Stimulated activated CD8-positive, alpha-beta memory T cell treated with anti-CD3 and anti-CD28 coated beads, Interleukin-15, amount 100 ng/mL, for 4 hours (primary cell): ENCODE measurements at regions not wholly inside any gene's neighbourhood (a gene's known extent, or its start where the extent isn't known, plus 50 kb on each side); places are given as distances from the start of the nearest gene placed in this dataset.

ENCODE experiments used
- DNase-seq, 2 donors: peaks; one replicate each; pipeline ENCODE4 v3.0.0-alpha.2; 2020; ENCODE audit warnings: low read depth in 2 of 2

DNA sequence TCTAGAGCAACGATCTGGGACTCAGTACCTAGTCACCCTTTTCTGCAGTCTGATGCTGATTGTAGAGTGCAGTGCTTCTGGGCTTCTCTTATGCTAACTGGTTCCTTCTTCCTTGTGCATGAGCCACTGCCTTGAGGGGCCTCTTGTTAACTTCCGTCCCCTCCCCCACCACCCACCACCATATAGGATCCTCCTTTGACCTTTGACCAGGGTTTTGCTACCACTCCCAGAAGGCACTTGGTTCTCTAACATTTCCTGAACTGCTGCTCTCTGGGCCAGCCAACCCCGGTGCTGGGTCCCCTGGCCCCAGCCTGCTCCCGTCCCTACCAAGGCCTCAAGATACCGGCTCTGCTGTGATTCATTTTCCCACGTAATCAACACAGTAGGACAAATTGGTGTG lies 104.6 kb upstream of the KLF3 start:
- DNase-seq: no peak

DNA sequence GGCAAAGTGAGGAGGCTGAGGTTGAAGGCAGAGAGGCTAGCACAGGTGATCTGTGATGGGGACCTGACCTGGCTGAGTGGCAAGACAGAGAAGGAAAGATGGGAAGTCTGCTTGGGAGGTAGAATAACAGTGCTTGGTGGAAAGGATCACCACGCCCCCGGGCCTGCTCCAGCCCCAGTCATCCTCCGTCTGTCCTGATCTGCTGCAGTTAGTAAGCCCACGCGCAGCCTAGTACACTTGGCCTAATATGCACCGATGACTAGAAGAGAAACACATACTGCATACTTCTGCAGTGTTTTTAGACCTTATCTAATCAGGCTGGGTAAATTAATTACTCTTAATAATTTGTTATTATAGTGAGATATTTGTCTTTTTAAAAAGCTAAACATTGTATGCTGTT lies 103.7 kb upstream of the KLF3 start:
- no peak for DNase-seq

DNA sequence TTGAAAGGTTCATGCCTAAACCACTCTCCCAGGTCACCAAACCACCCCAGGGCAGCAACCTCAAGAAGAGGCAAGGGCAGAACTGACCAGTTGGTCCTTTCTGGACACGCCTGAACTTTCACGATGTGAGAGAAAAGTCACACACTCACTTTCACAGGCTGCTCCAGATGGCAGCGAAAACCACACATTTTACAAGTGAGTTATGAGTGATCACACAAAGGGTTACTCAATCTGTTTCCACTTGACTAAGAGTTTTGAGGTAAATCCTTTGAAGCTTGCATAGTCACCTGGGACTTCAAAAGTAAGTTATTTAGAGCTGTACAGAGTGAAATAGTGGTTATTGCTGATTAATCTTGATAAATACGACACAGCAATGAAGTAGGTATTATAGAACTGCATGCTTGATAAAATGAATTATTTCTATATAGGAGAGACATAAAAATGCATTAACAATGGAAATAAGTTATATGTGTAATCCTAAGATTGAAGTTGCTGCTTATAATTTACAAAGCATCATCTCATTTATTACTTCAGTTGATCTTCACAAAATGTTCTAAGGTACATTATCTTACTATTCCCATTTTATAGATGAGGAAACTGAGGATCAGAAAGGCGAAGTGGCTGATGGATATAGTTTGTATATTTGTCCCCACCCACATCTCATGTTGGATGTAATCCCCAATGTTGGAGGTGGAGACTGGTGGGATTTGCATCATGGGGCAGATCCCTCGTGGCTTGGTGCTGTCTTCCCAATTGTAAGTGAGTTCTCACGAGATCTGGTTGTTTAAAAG lies 103.0 kb upstream of the KLF3 start:
- no peak for DNase-seq

DNA sequence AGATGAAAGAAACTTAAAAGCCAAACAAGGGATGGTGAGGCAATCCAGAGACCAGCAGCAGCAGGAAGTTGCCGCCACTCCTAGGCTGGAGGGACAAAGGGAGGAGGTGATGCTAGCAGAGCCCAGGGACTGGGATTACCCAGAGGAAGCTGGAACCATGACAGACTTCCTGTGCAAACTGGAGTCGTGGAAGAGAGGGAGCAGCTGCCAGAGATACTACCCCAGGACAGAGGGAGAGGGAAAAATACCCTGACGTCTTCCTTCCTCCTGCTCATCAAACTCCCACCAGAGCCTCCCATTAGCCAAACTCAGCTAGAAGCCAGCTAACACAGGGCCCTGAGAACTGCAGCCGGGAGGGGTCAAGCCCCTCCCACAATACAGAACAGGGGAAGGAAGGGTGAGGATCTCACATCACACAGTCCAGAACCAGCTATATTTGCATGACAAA lies 101.2 kb upstream of the KLF3 start:
- no peak for DNase-seq

DNA sequence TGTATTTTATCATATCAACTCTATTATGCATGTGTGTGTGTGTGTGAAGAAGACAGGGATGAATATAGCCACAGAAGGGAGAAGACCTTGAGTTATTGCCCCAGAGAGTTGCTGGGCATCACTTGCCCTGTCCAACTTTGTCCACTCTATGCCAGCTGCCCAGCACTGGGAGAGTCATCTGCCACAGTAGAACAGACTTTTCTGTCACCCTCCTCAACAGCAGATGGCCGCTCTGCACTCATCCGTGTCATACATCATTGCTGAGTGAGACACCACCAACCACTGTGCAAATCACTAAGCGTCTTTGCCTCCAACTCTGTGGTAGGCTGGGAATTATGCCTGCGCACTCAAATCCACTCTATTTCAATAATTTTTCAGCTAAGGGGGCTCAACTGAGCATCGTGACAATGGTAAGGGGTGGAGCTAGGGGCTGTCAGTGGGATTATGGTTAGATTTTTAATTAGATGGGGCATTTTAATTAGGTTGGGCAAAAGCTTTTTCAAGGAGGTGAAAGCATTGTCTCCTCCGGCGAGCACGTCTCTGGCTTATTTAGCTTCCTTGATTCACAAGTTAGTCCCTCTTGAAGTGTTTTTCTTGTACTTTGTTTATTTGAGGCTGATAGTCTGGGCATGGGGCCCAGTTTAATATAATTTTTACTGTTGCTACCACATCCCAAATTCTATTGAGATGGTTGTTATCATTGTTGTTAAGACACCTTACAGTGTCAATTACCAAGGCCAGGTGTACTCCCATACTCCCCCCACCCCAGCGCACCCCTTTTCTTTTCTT lies 100.1 kb upstream of the KLF3 start:
- DNase-seq: no peak

DNA sequence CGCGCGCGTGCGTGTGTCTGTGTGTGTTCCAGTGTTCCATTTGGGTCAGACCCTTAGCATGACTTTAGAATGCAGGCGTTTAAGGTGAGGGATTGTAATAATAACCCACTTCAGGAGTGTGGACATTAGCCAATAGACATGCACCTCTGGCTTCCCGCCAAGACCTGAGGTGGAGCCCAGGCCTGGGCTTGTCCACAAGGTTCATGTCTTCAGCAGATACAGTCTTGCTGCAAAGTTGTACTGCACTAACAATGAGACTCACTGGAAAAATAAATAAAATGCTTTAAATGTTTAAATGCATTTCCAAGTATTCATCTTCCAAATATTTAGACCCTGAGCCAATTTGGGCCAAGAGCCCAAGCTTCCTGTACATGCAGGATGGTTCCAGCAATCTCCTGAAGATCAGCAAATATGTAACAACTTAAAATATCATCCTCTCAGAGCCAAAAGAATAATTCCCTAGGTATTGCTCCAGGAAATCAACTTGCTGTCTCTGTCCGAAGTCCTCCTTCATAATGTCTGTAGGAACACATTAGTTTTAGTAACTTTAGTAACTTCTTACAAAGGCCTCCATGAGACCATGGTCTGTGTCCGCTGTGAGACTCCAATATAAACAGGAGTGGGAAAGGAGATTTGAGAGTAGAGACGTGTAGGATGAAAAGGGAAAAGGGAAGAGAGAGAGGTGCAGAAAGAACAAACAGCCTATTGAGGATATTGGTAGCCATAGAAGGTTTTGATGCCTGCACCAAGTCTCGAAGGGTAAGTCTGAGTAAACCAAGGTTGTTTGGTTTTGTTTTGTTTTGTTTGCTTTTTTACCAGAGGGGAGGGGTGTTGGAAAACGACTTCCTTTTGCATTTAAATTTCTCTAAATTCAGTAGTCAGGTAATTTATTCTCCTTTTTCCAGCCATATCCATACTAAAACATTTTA lies 98.5 kb upstream of the KLF3 start:
- DNase-seq: no peak

DNA sequence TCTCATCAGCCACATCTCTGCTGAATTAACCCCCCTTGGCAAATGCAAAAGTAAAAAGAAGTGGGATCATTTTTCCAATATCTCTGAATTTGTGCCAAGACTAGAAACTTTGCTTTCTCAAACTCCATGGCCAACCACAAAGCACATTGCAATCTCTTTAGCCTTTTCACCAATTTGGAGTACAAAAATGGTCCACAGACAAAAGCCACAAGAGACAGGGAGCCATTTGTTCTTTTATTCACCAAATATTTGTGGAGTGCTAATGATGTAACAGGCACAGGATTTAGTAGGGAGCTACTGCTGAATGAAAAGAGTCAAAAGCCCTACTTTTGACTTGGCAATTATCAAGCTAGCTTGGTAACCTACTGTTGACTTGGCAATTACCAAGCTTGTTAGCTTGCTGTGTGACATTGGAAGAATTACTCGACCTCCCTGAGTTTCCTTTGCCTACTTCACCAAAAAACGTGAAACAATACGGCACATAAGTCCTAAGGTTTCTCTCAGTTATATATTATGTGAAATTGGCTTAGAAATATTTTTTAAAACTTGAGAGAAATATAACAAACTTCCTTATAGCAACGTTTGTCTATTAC lies 97.1 kb upstream of the KLF3 start:
- DNase-seq: no peak

DNA sequence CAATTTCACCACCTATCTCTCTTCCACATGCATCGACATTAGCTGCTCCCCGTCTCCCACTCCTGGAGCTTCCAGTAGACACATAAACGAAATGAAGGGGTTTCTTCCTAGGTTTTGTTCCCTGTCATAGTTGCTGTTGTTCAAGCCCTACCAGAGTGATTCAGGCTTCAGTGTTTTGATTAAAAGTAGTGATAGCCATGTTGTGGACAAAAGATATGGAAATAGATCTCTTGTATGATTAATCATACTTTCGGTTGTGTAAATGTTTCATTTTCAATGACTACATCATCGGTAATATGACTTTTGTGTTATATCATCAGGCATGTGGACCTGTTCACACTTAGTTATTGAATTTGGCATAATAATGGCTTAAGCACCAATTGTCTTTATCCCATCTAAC lies 96.5 kb upstream of the KLF3 start:
- no peak for DNase-seq

DNA sequence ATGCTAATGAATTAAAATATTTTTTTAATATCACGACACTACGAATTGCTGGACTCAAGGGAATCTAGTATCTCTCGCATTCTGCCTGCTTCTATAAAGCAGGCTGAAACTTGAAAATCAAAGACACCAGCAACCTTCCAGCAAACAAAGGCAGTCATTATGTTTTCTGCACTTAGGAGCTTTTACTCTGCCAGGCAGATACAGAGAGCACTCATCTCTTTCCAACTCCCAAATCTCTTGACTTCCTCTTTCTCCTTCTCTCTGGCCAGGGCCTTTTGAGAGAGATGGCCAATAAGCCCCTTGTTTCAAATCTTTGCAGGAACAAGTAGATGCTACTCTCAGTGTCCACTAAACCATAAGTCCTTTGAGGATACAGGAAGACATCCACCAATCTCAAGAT lies 95.2 kb upstream of the KLF3 start:
- no peak for DNase-seq

DNA sequence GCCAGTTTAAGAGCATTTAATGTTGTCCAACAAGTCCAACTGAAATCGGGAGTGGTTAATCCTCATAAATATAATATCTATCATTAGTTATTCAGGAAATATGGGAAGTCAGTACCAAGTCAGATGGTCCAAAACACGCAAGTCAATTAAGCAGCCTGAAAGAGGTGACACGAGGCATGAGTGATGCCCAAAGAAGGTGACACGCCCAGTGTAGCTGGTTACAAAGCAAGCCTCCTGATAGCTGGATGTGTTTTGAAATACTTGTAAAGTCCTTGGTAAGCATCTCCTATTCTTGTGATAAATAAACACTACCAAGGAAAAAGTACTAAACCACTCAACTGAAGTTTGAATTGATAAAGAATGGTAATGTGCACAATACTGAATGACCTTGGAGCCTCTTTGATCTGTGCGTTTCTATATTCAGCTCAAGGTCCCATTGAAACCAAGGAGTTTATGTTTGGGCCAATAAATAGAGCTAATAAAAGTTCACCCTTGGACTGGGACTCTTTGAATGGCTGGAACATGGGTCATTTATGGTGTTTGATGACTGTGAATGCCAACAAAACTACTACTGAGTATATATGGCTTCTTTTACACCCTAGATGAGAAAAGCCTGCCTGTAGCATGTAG lies 93.2 kb upstream of the KLF3 start:
- DNase-seq: no peak

DNA sequence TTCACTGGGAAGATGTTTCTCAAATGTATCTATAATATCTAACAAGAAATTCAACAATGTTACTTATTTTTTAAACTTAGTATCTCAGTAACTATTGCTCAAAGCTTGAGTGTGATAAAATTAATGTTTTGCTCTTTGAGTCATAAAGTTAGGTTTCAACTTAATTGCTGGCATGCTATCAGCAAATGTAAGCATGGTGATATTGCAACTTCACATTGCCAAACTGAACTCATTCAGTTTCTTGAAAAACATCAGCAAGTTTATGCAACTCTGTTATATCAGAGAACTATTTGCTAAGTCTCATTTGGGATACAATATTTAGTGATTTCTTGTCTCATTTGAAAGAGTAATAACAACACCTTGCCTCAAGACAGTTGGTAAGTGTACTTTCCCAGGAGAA lies 91.2 kb upstream of the KLF3 start:
- DNase-seq: no peak

DNA sequence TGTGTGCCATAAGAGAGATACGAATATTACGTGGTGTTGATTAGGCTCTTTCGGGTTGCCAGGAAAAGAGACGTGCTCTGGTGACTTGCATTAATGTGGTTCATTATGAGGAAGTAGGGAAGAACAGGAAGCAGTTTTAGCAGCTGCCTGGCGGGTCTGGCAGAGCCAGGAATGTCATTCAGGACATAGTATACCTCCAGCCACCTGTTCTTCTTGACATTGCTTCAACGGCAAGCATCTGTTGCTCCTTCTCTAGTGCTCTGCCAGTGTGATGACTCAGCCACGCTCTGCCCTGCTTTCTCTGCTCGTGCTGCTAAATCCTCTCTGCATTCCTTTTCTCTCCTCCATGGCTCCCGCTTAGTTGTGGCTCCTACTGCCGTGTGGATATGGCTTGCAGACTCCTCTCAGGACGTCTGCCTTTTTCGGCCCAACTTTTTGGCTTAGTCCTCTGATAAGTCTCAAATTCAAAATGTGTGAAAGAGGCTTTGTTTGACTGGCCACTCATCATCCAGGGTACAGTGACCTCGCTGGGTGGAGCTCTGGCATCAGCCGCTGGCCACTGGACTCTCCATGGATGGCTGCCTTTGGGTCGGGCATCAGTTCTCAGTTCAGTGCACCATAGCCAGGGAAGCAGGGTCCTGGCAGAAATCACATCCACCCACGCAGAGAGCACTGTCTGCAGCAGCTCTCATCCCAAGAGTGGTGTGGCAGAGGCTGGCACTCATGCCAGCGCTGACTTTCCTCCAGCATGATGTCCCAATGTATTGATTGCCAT lies 89.3 kb upstream of the KLF3 start:
- no peak for DNase-seq

DNA sequence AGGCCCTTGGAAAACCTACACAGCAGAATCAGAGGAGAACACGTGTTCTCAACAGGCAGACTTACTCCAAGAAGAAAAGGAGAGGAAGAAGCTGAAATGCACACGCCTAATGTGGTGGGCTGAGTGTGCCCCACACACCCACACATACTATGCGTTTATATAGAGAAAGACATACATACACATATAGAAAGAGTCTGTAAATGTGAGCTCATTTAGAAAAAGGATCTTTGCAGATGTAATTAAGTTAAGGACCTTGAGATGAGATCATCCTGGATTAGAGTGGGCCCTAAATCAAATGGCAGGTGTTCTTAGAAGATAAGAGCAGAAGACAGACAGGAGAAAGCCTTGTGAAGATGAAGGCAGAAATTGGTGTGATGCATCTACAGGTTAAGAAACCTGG lies 87.2 kb upstream of the KLF3 start:
- DNase-seq: no peak

DNA sequence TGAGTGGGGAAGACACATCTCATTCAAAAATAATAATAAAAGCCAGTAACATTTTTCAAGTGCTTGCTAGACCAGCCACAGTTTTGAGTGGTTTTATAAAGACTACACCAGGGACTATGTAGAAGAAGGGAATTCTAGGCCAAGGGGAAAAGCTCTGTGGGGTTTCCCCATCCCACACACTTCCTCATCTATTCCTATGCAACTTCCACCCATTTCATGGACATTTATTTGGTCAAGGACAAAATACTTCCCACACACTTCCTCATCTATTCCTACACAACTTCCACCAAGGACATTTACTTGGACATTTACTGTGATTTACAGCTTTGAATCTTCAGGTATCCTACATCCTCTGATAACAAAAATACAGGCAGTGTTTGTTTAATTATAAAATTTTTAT lies 86.5 kb upstream of the KLF3 start:
- no peak for DNase-seq

DNA sequence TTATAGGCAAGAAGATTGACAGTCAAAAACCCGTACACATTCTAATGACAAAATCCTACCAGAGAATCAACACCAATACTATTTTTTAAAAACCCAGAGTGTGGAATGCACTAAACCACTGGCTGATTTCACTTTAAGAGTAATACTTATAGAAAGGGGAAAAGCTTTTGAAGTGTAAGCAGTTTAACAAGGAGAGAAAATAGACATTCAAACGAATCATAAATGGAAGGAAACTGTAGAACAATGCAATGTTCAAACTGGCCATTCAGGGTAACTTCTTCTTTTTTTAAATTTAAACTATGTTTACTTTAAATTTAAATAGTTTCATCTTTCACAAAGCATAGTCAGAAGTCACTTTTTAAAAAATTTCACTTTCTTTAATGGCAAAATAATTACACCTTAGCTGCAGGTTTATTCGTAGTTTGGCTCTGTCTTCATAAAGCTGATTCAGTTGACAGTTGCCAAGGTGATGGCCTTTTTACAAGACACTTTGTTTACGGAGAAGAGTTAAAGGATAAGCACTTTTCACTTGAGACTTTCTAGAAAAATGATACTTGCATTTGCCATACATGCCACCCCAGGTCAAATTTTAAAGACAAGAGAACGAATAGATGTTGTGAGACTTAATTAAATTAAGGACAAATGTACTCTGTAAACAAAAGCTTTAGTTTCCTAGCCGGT lies 82.4 kb upstream of the KLF3 start:
- no peak for DNase-seq

DNA sequence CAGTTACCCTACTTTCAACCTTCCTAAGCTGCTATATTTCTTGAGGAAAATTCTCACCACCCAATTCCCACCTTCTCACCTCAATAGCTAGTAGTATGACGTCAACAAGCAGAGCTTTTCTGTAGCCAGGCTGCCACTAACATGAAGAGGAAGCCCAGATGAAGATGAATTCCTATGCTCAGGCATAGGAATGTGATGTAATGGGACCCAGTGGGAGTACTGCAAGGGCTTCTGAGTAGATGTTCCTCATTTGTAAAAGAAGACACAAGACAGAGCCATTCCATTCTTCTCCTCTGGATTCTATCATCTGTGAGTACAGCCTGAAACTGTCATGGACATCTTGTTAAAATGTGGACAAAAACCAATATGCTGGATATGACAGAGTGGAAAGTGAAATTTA lies 81.6 kb upstream of the KLF3 start:
- DNase-seq: no peak

DNA sequence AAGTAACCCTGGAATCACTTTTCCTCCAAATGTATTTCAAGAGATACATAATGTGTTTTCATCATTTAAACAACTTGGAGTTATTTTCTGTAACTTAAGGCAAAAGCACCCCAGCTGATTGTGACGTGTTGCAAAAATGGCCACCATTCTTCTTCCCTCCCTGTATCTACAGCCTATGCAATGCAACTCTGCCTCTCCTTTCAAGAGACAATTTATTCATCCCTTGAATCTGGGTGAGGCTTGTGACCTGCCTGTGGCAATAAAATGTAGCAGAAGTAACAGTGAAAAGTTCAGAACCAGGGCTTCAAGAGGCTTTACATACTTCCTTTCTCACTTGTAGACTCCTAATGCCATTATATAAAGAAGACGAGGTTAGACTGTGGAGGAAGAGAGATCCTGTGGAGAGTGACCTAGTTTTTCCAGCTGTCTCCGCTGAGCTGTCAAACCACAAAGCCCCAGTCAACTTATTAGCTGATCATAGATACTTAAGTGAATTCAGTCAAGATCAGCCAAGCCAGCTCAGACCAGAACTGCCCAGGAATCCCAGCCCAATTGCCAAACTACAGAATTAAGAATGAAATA lies 81.0 kb upstream of the KLF3 start:
- DNase-seq: peak in 1 of 2 donors; percentile 9

DNA sequence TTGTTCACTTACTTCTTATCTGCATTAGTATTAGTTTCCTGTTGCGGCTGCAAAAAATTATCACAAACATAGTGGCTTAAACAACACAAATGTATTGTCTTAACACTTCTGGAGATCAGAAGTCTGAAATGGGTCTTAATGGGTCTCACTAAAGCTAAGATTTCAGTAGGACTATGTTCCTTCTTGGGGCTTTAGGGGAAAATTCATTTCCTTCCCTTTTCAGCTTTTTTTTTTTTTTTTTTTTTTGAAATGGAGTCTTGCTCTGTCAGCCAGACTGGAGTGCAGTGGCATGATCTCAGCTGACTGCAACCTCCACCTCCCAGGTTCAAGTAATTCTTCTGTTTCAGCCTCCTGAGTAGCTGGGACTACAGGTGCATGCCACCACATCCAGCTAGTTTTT lies 78.1 kb upstream of the KLF3 start:
- DNase-seq: no peak

DNA sequence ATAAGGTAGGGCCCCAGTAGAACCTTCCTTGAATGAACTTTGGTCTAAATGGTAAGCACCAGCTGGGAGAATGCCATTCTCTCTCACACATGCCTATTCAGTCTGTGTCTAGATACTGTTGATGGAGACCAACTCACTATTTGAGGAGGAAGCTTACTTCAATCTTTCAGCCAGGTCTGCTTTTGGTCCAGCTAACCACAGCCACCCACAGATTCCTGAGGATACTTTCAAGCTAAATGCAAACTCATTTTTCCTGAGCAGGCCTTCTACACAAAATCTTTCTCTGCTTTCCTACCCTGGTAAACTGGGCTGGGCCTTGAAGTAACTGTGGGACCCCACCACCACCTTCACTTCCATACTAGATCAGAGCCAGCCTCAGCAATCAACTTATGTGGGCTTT lies 76.9 kb upstream of the KLF3 start:
- DNase-seq: no peak

DNA sequence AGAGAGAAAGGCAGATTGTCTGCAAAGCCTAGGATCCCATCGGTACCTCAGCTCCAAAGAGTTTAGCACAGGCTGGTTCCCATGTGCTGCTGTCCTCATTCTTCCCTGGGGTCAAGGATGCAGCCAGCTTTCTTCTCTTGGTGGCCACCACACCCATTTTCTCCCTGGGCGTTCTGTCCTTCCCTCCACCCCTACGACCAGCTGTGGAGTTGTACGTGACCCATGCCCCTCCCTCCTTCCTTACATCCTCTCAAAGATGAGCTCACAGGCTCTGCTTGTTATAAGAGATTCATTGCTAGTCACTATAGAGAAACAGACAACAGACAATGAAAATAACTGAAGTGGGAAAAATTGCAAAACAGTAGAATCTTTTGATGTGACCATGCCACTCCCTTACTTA lies 74.0 kb upstream of the KLF3 start:
- no peak for DNase-seq
